ENCODE measurements at regions not wholly inside any gene's neighbourhood (a gene's known extent, or its start where the extent isn't known, plus 50 kb on each side); places are given as distances from the start of the nearest gene placed in this dataset.

DNA sequence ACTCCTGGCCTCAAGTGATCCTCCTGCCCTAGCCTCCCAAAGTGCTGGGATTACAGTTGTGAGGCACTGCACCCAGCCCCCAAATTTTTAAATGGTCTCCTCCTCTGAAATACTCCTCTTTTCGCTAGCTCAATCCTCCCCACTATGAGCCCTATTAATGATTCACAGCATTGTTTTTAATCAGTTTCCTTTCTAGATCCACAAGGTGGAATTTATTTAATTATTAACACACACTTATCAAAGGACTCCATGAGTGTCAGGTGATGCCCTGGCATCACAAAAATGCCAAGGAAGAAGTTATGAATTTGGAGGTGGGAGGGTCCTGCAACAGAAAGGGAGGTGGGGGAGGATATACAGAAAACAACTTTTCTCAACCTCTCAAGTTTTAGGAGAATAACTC, 806.5 kb downstream of the PRELID2 start:
- no CpG with 5 or more reads among the region's 1 CpG for WGBS (ENCODE audit: extremely low coverage, insufficient coverage, insufficient read length)
- no peak overlapping the region for H3K14ac ChIP-seq (ENCODE audit: low read length)
- no peak overlapping the region for H4K12ac ChIP-seq (ENCODE audit: low read depth, low read length)
- no peaks in the 10 kb centered on the region for H3K4me1 ChIP-seq (ENCODE audit: control insufficient read depth in 1 of 2, insufficient read depth in 2 of 2, low read length in 2 of 2)
- no peak overlapping the region for H3K4me2 ChIP-seq (ENCODE audit: low read length)
- DNase-seq = no peak
- H3K36me3 ChIP-seq (ENCODE audit: control insufficient read depth in 1 of 2, insufficient read depth in 2 of 2, low read length in 2 of 2) = no peaks in the 10 kb centered on the region
- H2BK5ac ChIP-seq (ENCODE audit: low read depth, low read length, poor library complexity) = no peak overlapping the region
- no peak overlapping the region for H2BK120ac ChIP-seq (ENCODE audit: insufficient read depth, low read length, poor library complexity)
- H3K9me3 ChIP-seq (ENCODE audit: insufficient read depth, low read depth, low read length) = no peaks in the 10 kb centered on the region
- no peak overlapping the region for H2AFZ ChIP-seq (ENCODE audit: insufficient read depth, low read length, poor library complexity)
- H3K4me3 ChIP-seq (ENCODE audit: low read depth, low read length) = no peak overlapping the region
- no peak overlapping the region for H3K27ac ChIP-seq (ENCODE audit: low read depth, low read length)
- no peak overlapping the region for H4K91ac ChIP-seq (ENCODE audit: low read depth, low read length)
- no peaks in the 10 kb centered on the region for H3K79me2 ChIP-seq (ENCODE audit: control insufficient read depth, insufficient read depth, low read length, poor library complexity)
- H3K9ac ChIP-seq (ENCODE audit: low read length) = no peak overlapping the region
- no peak overlapping the region for H3K23ac ChIP-seq (ENCODE audit: low read length)
- no peak overlapping the region for H2AK5ac ChIP-seq (ENCODE audit: low read length)
- no peak overlapping the region for H3K18ac ChIP-seq (ENCODE audit: low read length)
- H3K79me1 ChIP-seq (ENCODE audit: low read length) = no peaks in the 10 kb centered on the region
- H4K8ac ChIP-seq (ENCODE audit: low read depth, low read length) = no peak overlapping the region
- H3K4ac ChIP-seq (ENCODE audit: low read depth, low read length) = no peak overlapping the region
- H3K27me3 ChIP-seq (ENCODE audit: insufficient read depth, low read length) = no peaks in the 10 kb centered on the region
- H2BK12ac ChIP-seq (ENCODE audit: low read length) = no peak overlapping the region

DNA sequence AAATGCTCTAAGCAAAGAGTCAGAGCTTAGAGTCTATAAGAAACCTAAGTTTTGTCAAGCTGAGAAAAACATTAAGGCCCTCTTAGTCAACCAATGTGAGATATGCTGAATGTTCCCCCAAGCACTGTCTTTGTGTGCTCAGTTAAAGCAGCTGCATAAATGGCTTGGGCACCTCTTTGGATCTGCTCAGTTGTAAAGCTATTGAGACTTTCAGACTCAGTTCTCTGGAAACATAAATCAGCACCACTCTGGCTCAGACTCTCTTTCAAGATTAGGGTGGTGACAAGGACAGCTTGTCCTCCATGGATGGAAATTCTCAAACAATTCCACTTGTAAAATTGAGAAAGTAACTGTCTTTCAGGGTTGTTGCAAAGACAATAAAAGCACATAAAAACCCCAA, 807.9 kb downstream of the PRELID2 start:
- Histone ChIP-seq H3K18ac (ENCODE audit: low read length) (no peak overlapping the region), H2AK5ac (ENCODE audit: low read length) (no peak overlapping the region), H2BK5ac (ENCODE audit: low read depth, low read length, poor library complexity) (no peak overlapping the region), H3K79me1 (ENCODE audit: low read length) (no peaks in the 10 kb centered on the region), H3K9me3 (ENCODE audit: insufficient read depth, low read depth, low read length) (no peaks in the 10 kb centered on the region), H3K14ac (ENCODE audit: low read length) (no peak overlapping the region), H2BK12ac (ENCODE audit: low read length) (no peak overlapping the region), H3K36me3 (ENCODE audit: control insufficient read depth in 1 of 2, insufficient read depth in 2 of 2, low read length in 2 of 2) (no peaks in the 10 kb centered on the region), H3K79me2 (ENCODE audit: control insufficient read depth, insufficient read depth, low read length, poor library complexity) (no peaks in the 10 kb centered on the region), H3K4me2 (ENCODE audit: low read length) (no peak overlapping the region), H3K23ac (ENCODE audit: low read length) (no peak overlapping the region), H3K4me1 (ENCODE audit: control insufficient read depth in 1 of 2, insufficient read depth in 2 of 2, low read length in 2 of 2) (no peaks in the 10 kb centered on the region), H4K12ac (ENCODE audit: low read depth, low read length) (no peak overlapping the region), H4K91ac (ENCODE audit: low read depth, low read length) (no peak overlapping the region), H2AFZ (ENCODE audit: insufficient read depth, low read length, poor library complexity) (no peak overlapping the region), H3K4ac (ENCODE audit: low read depth, low read length) (no peak overlapping the region), H3K4me3 (ENCODE audit: low read depth, low read length) (no peak overlapping the region), H3K27me3 (ENCODE audit: insufficient read depth, low read length) (no peaks in the 10 kb centered on the region), H4K8ac (ENCODE audit: low read depth, low read length) (no peak overlapping the region), H2BK120ac (ENCODE audit: insufficient read depth, low read length, poor library complexity) (no peak overlapping the region), H3K27ac (ENCODE audit: low read depth, low read length) (no peak overlapping the region), H3K9ac (ENCODE audit: low read length) (no peak overlapping the region)
- DNase-seq = no peak

DNA sequence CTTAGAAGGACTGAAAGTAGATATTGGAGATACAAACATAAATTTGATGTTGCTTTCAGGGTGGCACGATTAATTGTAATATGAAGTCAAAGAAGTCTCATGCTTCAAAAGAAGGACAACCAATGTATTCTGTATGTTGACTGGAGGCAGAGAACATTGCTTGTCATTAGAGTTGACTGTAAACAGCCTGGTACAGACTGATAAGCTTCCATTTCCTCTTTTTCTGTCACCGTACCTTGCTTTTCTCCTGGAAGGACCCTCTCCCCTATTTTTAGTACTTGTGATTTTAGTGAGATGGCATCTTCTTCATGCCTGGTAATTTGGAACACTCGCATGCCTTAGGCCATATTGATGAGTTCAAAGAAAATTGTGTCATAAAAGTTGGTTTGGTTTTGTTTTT, 809.4 kb downstream of the PRELID2 start:
- Histone ChIP-seq H4K91ac (ENCODE audit: low read depth, low read length) (no peak overlapping the region), H3K79me2 (ENCODE audit: control insufficient read depth, insufficient read depth, low read length, poor library complexity) (no peaks in the 10 kb centered on the region), H4K8ac (ENCODE audit: low read depth, low read length) (no peak overlapping the region), H3K9me3 (ENCODE audit: insufficient read depth, low read depth, low read length) (no peaks in the 10 kb centered on the region), H3K27me3 (ENCODE audit: insufficient read depth, low read length) (no peaks in the 10 kb centered on the region), H3K27ac (ENCODE audit: low read depth, low read length) (no peak overlapping the region), H3K4ac (ENCODE audit: low read depth, low read length) (no peak overlapping the region), H3K79me1 (ENCODE audit: low read length) (no peaks in the 10 kb centered on the region), H3K4me1 (ENCODE audit: control insufficient read depth in 1 of 2, insufficient read depth in 2 of 2, low read length in 2 of 2) (no peaks in the 10 kb centered on the region), H3K23ac (ENCODE audit: low read length) (no peak overlapping the region), H4K12ac (ENCODE audit: low read depth, low read length) (no peak overlapping the region), H2BK120ac (ENCODE audit: insufficient read depth, low read length, poor library complexity) (no peak overlapping the region), H3K18ac (ENCODE audit: low read length) (no peak overlapping the region), H2AK5ac (ENCODE audit: low read length) (no peak overlapping the region), H3K36me3 (ENCODE audit: control insufficient read depth in 1 of 2, insufficient read depth in 2 of 2, low read length in 2 of 2) (no peaks in the 10 kb centered on the region), H3K4me2 (ENCODE audit: low read length) (no peak overlapping the region), H3K14ac (ENCODE audit: low read length) (no peak overlapping the region), H2BK12ac (ENCODE audit: low read length) (no peak overlapping the region), H2BK5ac (ENCODE audit: low read depth, low read length, poor library complexity) (no peak overlapping the region), H3K9ac (ENCODE audit: low read length) (no peak overlapping the region), H2AFZ (ENCODE audit: insufficient read depth, low read length, poor library complexity) (no peak overlapping the region), H3K4me3 (ENCODE audit: low read depth, low read length) (no peak overlapping the region)
- no peak for DNase-seq
- no CpG with 5 or more reads among the region's 3 CpGs for WGBS (ENCODE audit: extremely low coverage, insufficient coverage, insufficient read length)

DNA sequence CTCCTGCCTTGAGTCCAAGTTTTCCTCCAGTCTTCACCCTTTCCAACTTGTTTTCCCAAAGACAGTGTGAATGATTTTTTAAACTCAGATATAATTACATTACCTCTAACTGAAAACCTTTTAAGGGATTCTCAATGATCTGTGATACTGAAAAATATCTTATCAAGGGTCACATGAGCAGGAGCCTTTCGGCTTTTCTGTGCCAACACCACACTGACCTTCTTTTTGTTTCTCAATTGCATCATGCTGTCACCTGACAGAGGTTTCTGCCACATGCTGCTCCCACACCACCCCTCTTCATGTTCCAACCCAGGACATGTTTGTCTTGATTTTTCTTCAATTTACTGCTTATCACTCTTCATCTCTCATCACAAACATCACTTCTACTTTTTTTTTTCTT, 820.0 kb downstream of the PRELID2 start:
- Histone ChIP-seq H2AFZ (ENCODE audit: insufficient read depth, low read length, poor library complexity) (no peak overlapping the region), H3K4ac (ENCODE audit: low read depth, low read length) (no peak overlapping the region), H4K12ac (ENCODE audit: low read depth, low read length) (no peak overlapping the region), H3K9me3 (ENCODE audit: insufficient read depth, low read depth, low read length) (no peaks in the 10 kb centered on the region), H3K18ac (ENCODE audit: low read length) (no peak overlapping the region), H2BK5ac (ENCODE audit: low read depth, low read length, poor library complexity) (no peak overlapping the region), H3K23ac (ENCODE audit: low read length) (no peak overlapping the region), H3K4me2 (ENCODE audit: low read length) (no peak overlapping the region), H2BK120ac (ENCODE audit: insufficient read depth, low read length, poor library complexity) (no peak overlapping the region), H3K27ac (ENCODE audit: low read depth, low read length) (no peak overlapping the region), H3K79me2 (ENCODE audit: control insufficient read depth, insufficient read depth, low read length, poor library complexity) (no peaks in the 10 kb centered on the region), H3K9ac (ENCODE audit: low read length) (no peak overlapping the region), H2BK12ac (ENCODE audit: low read length) (no peak overlapping the region), H3K14ac (ENCODE audit: low read length) (no peak overlapping the region), H3K79me1 (ENCODE audit: low read length) (no peaks in the 10 kb centered on the region), H3K27me3 (ENCODE audit: insufficient read depth, low read length) (no peaks in the 10 kb centered on the region), H4K91ac (ENCODE audit: low read depth, low read length) (no peak overlapping the region), H3K4me1 (ENCODE audit: control insufficient read depth in 1 of 2, insufficient read depth in 2 of 2, low read length in 2 of 2) (no peaks in the 10 kb centered on the region), H3K36me3 (ENCODE audit: control insufficient read depth in 1 of 2, insufficient read depth in 2 of 2, low read length in 2 of 2) (no peaks in the 10 kb centered on the region), H3K4me3 (ENCODE audit: low read depth, low read length) (no peak overlapping the region), H2AK5ac (ENCODE audit: low read length) (no peak overlapping the region), H4K8ac (ENCODE audit: low read depth, low read length) (no peak overlapping the region)
- WGBS (ENCODE audit: extremely low coverage, insufficient coverage, insufficient read length) = no CpG with 5 or more reads among the region's 1 CpG
- no peak for DNase-seq

DNA sequence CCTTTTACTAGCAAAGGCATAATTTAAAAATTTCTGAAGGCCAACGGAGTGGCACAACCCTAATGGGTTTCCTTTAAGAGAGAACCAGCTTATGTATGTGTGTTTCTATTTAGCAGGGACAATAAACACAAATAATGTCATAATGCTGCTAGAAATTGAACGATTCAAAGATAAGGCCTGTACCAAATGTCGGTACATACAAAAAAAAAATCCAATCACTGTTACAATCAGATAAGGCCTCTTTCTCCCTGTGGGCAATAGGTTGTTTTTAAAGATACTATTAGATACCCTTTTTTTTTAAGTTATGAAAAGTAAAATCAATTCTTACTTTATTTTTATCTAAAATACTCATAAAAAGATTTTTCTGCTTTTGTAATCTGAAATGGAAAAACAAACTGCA, 821.0 kb downstream of the PRELID2 start:
- no peak overlapping the region for H3K4me3 ChIP-seq (ENCODE audit: low read depth, low read length)
- no peak overlapping the region for H3K4me2 ChIP-seq (ENCODE audit: low read length)
- H4K12ac ChIP-seq (ENCODE audit: low read depth, low read length) = no peak overlapping the region
- no peaks in the 10 kb centered on the region for H3K36me3 ChIP-seq (ENCODE audit: control insufficient read depth in 1 of 2, insufficient read depth in 2 of 2, low read length in 2 of 2)
- no peak overlapping the region for H3K27ac ChIP-seq (ENCODE audit: low read depth, low read length)
- no peak overlapping the region for H2AFZ ChIP-seq (ENCODE audit: insufficient read depth, low read length, poor library complexity)
- H3K23ac ChIP-seq (ENCODE audit: low read length) = no peak overlapping the region
- no peak for DNase-seq
- no peaks in the 10 kb centered on the region for H3K27me3 ChIP-seq (ENCODE audit: insufficient read depth, low read length)
- no peak overlapping the region for H4K91ac ChIP-seq (ENCODE audit: low read depth, low read length)
- H3K4me1 ChIP-seq (ENCODE audit: control insufficient read depth in 1 of 2, insufficient read depth in 2 of 2, low read length in 2 of 2) = no peaks in the 10 kb centered on the region
- H3K9me3 ChIP-seq (ENCODE audit: insufficient read depth, low read depth, low read length) = no peaks in the 10 kb centered on the region
- no peak overlapping the region for H2AK5ac ChIP-seq (ENCODE audit: low read length)
- H3K79me2 ChIP-seq (ENCODE audit: control insufficient read depth, insufficient read depth, low read length, poor library complexity) = no peaks in the 10 kb centered on the region
- WGBS (ENCODE audit: extremely low coverage, insufficient coverage, insufficient read length) = no CpG with 5 or more reads among the region's 3 CpGs
- H4K8ac ChIP-seq (ENCODE audit: low read depth, low read length) = no peak overlapping the region
- H3K14ac ChIP-seq (ENCODE audit: low read length) = no peak overlapping the region
- H3K4ac ChIP-seq (ENCODE audit: low read depth, low read length) = no peak overlapping the region
- no peak overlapping the region for H3K9ac ChIP-seq (ENCODE audit: low read length)
- H2BK12ac ChIP-seq (ENCODE audit: low read length) = no peak overlapping the region
- H2BK5ac ChIP-seq (ENCODE audit: low read depth, low read length, poor library complexity) = no peak overlapping the region
- no peak overlapping the region for H2BK120ac ChIP-seq (ENCODE audit: insufficient read depth, low read length, poor library complexity)
- H3K79me1 ChIP-seq (ENCODE audit: low read length) = no peaks in the 10 kb centered on the region
- H3K18ac ChIP-seq (ENCODE audit: low read length) = no peak overlapping the region

All from trophoblast cell (in vitro differentiated cells and primary cell).